ENCODE measurements at regions not wholly inside any gene's neighbourhood (a gene's known extent, or its start where the extent isn't known, plus 50 kb on each side); places are given as distances from the start of the nearest gene placed in this dataset.

- CTCF ChIA-PET (ENCODE audit: partially characterized antibody), result interaction anchor here (1.0 to 50.4 kb wide), 4 partner anchors 9 to 568 kb away, joined by 3 to 984 read pairs (median 494); no protein-coding TSS in a partner anchor
- no peak overlapping the region for H3K4ac ChIP-seq (replicated peaks; ENCODE audit: insufficient read length, low read depth, low read length)
- no peak for DNase-seq (ENCODE audit: low read depth in 1 of 2, low spot score in 2 of 2)
- H3K79me1 ChIP-seq (ENCODE audit: low read depth, low read length), result no peaks in the 10 kb centered on the region
- no peak overlapping the region for H3K4me3 ChIP-seq (ENCODE audit: extremely low read depth in 1 of 4, insufficient read depth in 2 of 4, low read depth in 3 of 4, low read length in 4 of 4)
- no peak overlapping the region for H3K9ac ChIP-seq (replicated peaks in 1 of 4; ENCODE audit: extremely low read depth in 1 of 4, low read depth in 3 of 4, low read length in 3 of 4)
- no peak overlapping the region for H4K5ac ChIP-seq (ENCODE audit: insufficient read length, low read depth, low read length)
- no peaks in the 10 kb centered on the region for H4K20me1 ChIP-seq (replicated peaks in 1 of 2; ENCODE audit: control insufficient read depth in 1 of 2, insufficient read depth in 2 of 2, low read length in 2 of 2)
- no peak overlapping the region for H3K18ac ChIP-seq (ENCODE audit: extremely low read depth, low read length)
- POLR2A ChIA-PET (ENCODE audit: partially characterized antibody), result interaction anchor here (1.8 kb wide), 1 partner anchor 16 kb away, joined by 3 read pairs; no protein-coding TSS in a partner anchor
- no peak overlapping the region for H3K4me2 ChIP-seq (ENCODE audit: insufficient read depth in 1 of 2, low read depth in 2 of 2, low read length in 2 of 2)
- no peak overlapping the region for H2BK120ac ChIP-seq (replicated peaks; ENCODE audit: low read depth, low read length)
- WGBS, 2 experiments (ENCODE audit: extremely low coverage in 1 of 2, insufficient coverage in 1 of 2, insufficient read length in 1 of 2, insufficient replicate concordance in 2 of 2, low coverage in 1 of 2, low lambda C conversion rate in 2 of 2, missing lambda C conversion rate in 1 of 2), result 78% methylated on average over 9 of the region's 9 CpGs; no CpG with 5 or more reads in 1 of the 2 experiments
- no peak overlapping the region for H2BK12ac ChIP-seq (ENCODE audit: low read depth, low read length)
- no peak overlapping the region for H3K56ac ChIP-seq (replicated peaks; ENCODE audit: insufficient read length, low read depth, low read length)
- H3K9me3 ChIP-seq (ENCODE audit: insufficient read depth in 2 of 2, low read depth in 1 of 2, low read length in 1 of 2), result no peaks in the 10 kb centered on the region
- no peak overlapping the region for H2BK15ac ChIP-seq (ENCODE audit: low read length)
- H2BK5ac ChIP-seq (ENCODE audit: low read depth, low read length), result no peak overlapping the region
- no peak overlapping the region for H2AFZ ChIP-seq (ENCODE audit: low read length)
- H2BK20ac ChIP-seq (ENCODE audit: low read length), result no peak overlapping the region
- no peak for FAIRE-seq
- peaks cover 3% of the 10 kb centered on the region; the same call in 1 of the 2 replicates for H3K23me2 ChIP-seq (ENCODE audit: low read depth, low read length)
- no peak overlapping the region for H3K27ac ChIP-seq (ENCODE audit: low read depth, low read length)
- H2AK5ac ChIP-seq (ENCODE audit: low read depth, low read length), result no peak overlapping the region
- no peaks in the 10 kb centered on the region; a peak in 1 of 7 replicates for H3K27me3 ChIP-seq (replicated peaks in 1 of 4; ENCODE audit: control insufficient read depth in 3 of 4, extremely low read depth in 1 of 4, insufficient read depth in 3 of 4, low read length in 3 of 4)
- H3K4me1 ChIP-seq (replicated peaks in 1 of 4; ENCODE audit: control insufficient read depth in 3 of 4, insufficient read depth in 4 of 4, low read length in 3 of 4), result peaks cover 0 to 9% (median under 1%) of the 10 kb centered on the region in 4 experiments; a peak in 6 of 7 replicates
- H3K36me3 ChIP-seq (ENCODE audit: control insufficient read depth in 2 of 4, insufficient read depth in 4 of 4, low read length in 3 of 4), result no peaks in the 10 kb centered on the region
- H4K8ac ChIP-seq (ENCODE audit: extremely low read depth, insufficient read depth, low read length), result no peak overlapping the region; the same call in 1 of the 2 replicates
- no peak overlapping the region for H4K91ac ChIP-seq (replicated peaks; ENCODE audit: insufficient read length, low read length)
- no peaks in the 10 kb centered on the region for H3K79me2 ChIP-seq (ENCODE audit: control insufficient read depth in 1 of 2, insufficient read depth in 2 of 2, low read length in 2 of 2)
- H3K23ac ChIP-seq (ENCODE audit: insufficient read length), result no peak overlapping the region
- H3K14ac ChIP-seq (ENCODE audit: insufficient read length), result no peak overlapping the region
- no peak for TF ChIP-seq SIN3A (conservative IDR thresholded peaks at IDR 0.05 in 1 of 2, IDR thresholded peaks at IDR 0.05 in 1 of 2; ENCODE audit: low read depth in 1 of 2, low read length in 2 of 2)
- TF ChIP-seq POU5F1 (IDR thresholded peaks at IDR 0.05; ENCODE audit: low read depth, low read length), result no peak
- no peak for TF ChIP-seq GABPA (IDR thresholded peaks at IDR 0.05; ENCODE audit: borderline replicate concordance, insufficient read depth, low read length)
- TF ChIP-seq CHD1 (IDR thresholded peaks at IDR 0.05; ENCODE audit: low read depth, low read length), result no peak
- TF ChIP-seq CTBP2 (IDR thresholded peaks at IDR 0.05; ENCODE audit: borderline replicate concordance, insufficient read depth, insufficient read length, low read length), result no peak
- TF ChIP-seq POLR2A (IDR thresholded peaks at IDR 0.05; ENCODE audit: control extremely low read depth in 1 of 2, low read depth in 2 of 2, low read length in 2 of 2), result no peak
- TF ChIP-seq RXRA (IDR thresholded peaks at IDR 0.05; ENCODE audit: insufficient read depth, low read depth, low read length), result no peak
- TF ChIP-seq FOSL1 (IDR thresholded peaks at IDR 0.05; ENCODE audit: insufficient read depth, low read depth, low read length), result no peak
- no peak for TF ChIP-seq RFX5 (IDR thresholded peaks at IDR 0.05; ENCODE audit: borderline replicate concordance, low read depth, low read length)
- TF ChIP-seq CEBPB (IDR thresholded peaks at IDR 0.05; ENCODE audit: low read depth, low read length), result no peak
- no peak for TF ChIP-seq NRF1 (IDR thresholded peaks at IDR 0.05; ENCODE audit: low read depth, low read length)
- TF ChIP-seq HDAC2 (IDR thresholded peaks at IDR 0.05; ENCODE audit: borderline replicate concordance in 1 of 2, low read depth in 2 of 2, low read length in 2 of 2), result no peak
- TF ChIP-seq NANOG (IDR thresholded peaks at IDR 0.05; ENCODE audit: insufficient read depth, low read depth, low read length, poor library complexity, severe bottlenecking), result no peak
- TF ChIP-seq BCL11A (IDR thresholded peaks at IDR 0.05; ENCODE audit: low read depth in 2 of 2, low read length in 2 of 2), result no peak
These were observed 71.9 kb downstream of the KLHDC7A start for GRCh38 chr1:18552631-18553030.
